Panc1 (cell line): ENCODE measurements at regions not wholly inside any gene's neighbourhood (a gene's known extent, or its start where the extent isn't known, plus 50 kb on each side); places are given as distances from the start of the nearest gene placed in this dataset.

Experiments used
- CTCF ChIP-seq: fragments of 450-650 bp; IDR thresholded peaks from 2 replicates; pipeline ENCODE4 v1.5.1; 2017; ENCODE audit warnings: mild to moderate bottlenecking
- POLR2AphosphoS5 ChIP-seq: IDR thresholded peaks from 2 replicates; pipeline ENCODE4 v1.6.1; 2012; ENCODE audit warnings: mild to moderate bottlenecking, low read depth, low read length, moderate library complexity
- REST ChIP-seq, 2 experiments: IDR thresholded peaks; 2 replicates each; pipeline ENCODE4 v1.6.1; 2011 to 2012; ENCODE audit warnings: low read depth in 2 of 2, control low read depth in 1 of 2, low read length in 1 of 2, mild to moderate bottlenecking in 1 of 2, moderate library complexity in 1 of 2; ENCODE audit not compliant: insufficient read depth in 1 of 2
- SIN3A ChIP-seq: IDR thresholded peaks from 2 replicates; pipeline ENCODE4 v1.6.1; 2012; ENCODE audit warnings: low read depth, mild to moderate bottlenecking, low read length, moderate library complexity, borderline replicate concordance; ENCODE audit not compliant: insufficient read depth
- TCF7L2 ChIP-seq: IDR thresholded peaks from 2 replicates; pipeline ENCODE4 v1.6.1; 2011; ENCODE audit warnings: mild to moderate bottlenecking, low read depth, low read length, inconsistent platforms

DNA sequence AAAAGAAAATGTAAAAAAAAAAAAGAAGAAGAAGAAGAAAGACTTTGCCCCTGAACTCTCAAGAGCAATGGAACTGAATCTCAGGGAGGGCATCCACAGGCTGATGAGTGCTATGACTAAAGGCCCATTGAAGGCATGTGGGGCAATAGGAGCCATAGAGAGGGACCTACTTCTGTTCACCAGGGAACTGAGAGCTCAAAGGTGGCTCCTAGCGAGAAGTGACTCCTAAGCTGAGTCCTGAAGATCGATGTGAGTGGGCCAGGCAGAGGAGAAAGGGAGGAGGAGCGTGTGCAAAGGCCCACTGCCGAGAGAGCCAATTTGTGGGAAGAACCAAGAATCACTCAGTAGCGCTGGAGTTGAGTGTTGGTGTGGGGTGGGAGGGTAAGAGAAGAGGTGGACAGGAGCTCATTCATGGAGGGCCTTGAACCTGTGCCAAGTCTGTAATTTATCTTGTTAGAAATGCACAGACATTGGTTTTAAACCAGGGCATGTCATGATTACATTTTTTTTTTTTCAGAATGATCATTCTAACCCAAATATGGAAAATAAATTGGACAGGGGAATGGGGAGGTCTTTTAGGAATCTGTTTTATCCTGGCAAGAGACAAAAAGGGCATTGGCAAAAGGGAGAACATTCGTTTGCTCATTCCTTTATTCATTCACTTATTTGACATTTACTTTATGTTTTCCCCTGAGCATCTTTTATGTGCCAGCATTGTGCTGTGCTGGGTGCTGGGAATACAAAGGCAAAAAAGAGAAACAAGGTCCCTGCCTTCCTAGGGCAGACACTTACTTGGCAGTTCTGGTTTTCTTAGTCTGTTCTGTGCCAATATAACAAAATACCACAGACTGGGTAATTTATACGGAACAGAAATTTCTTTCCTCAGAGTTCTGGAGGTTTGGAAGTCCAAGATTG lies 67.4 kb upstream of the DSP start:
- TF ChIP-seq CTCF (no peak), SIN3A (no peak), POLR2AphosphoS5 (no peak), TCF7L2 (no peak), REST (IDR thresholded peaks at IDR 0.05; ENCODE audit: insufficient read depth in 1 of 2, low read depth in 2 of 2, low read length in 1 of 2) (no peak)
